Stimulated activated CD8-positive, alpha-beta memory T cell treated with anti-CD3 and anti-CD28 coated beads, Interleukin-7, amount 100 ng/mL, for 24 hours (primary cell): ENCODE measurements at regions not wholly inside any gene's neighbourhood (a gene's known extent, or its start where the extent isn't known, plus 50 kb on each side); places are given as distances from the start of the nearest gene placed in this dataset.

Experiments
- DNase-seq: peaks from one replicate; pipeline ENCODE4 v3.0.0-alpha.2; 2020; ENCODE audit warnings: low read depth

- DNase-seq: no peak
These were observed 117.0 kb downstream of the ANKRD60 start for GRCh38 chr20:58111310-58112016.

- DNase-seq: no peak
These were observed 118.4 kb downstream of the ANKRD60 start for GRCh38 chr20:58109918-58110635.

- DNase-seq: no peak
These were observed 119.2 kb downstream of the ANKRD60 start for GRCh38 chr20:58109126-58109880.

- DNase-seq: no peak
These were observed 120.9 kb downstream of the ANKRD60 start for GRCh38 chr20:58107533-58107932.

GRCh38 chr20:58106143-58106750 is 122.2 kb downstream of the ANKRD60 start:
- no peak for DNase-seq

- DNase-seq: no peak
These were observed 124.5 kb downstream of the ANKRD60 start for GRCh38 chr20:58103961-58104360.

GRCh38 chr20:58103517-58103904 is 124.9 kb downstream of the ANKRD60 start:
- no peak for DNase-seq

- peak; percentile 4 for DNase-seq
These were observed 125.5 kb downstream of the ANKRD60 start for GRCh38 chr20:58102744-58103516.

- DNase-seq: no peak
These were observed 126.2 kb downstream of the ANKRD60 start for GRCh38 chr20:58102261-58102660.

- DNase-seq: no peak
These were observed 127.6 kb downstream of the ANKRD60 start for GRCh38 chr20:58100731-58101356.

- no peak for DNase-seq
These were observed 128.3 kb downstream of the ANKRD60 start for GRCh38 chr20:58099956-58100730.

GRCh38 chr20:58099291-58099935 is 129.0 kb downstream of the ANKRD60 start:
- DNase-seq: no peak

GRCh38 chr20:58098571-58098970 is 129.9 kb downstream of the ANKRD60 start:
- no peak for DNase-seq

- DNase-seq: no peak
These were observed 130.5 kb downstream of the ANKRD60 start for GRCh38 chr20:58097943-58098342.

GRCh38 chr20:58097429-58097828 is 131.0 kb downstream of the ANKRD60 start:
- DNase-seq: no peak

GRCh38 chr20:58096880-58097423 is 131.5 kb downstream of the ANKRD60 start:
- DNase-seq: no peak

GRCh38 chr20:58094698-58095097 is 133.8 kb downstream of the ANKRD60 start:
- no peak for DNase-seq

GRCh38 chr20:58094160-58094559 is 134.3 kb downstream of the ANKRD60 start:
- DNase-seq: no peak

GRCh38 chr20:58092871-58093270 is 135.6 kb downstream of the ANKRD60 start:
- DNase-seq: no peak

GRCh38 chr20:58092353-58092752 is 136.1 kb downstream of the ANKRD60 start:
- no peak for DNase-seq
